GM19023 (cell line): ENCODE measurements at regions not wholly inside any gene's neighbourhood (a gene's known extent, or its start where the extent isn't known, plus 50 kb on each side); places are given as distances from the start of the nearest gene placed in this dataset.

Experiments used
- ATAC-seq: cut with Tn5 transposase; IDR thresholded peaks from one replicate; pipeline ENCODE4 v1.9.1; 2021; ENCODE audit warnings: mild to moderate bottlenecking, moderate library complexity; ENCODE audit not compliant: unreplicated experiment

DNA sequence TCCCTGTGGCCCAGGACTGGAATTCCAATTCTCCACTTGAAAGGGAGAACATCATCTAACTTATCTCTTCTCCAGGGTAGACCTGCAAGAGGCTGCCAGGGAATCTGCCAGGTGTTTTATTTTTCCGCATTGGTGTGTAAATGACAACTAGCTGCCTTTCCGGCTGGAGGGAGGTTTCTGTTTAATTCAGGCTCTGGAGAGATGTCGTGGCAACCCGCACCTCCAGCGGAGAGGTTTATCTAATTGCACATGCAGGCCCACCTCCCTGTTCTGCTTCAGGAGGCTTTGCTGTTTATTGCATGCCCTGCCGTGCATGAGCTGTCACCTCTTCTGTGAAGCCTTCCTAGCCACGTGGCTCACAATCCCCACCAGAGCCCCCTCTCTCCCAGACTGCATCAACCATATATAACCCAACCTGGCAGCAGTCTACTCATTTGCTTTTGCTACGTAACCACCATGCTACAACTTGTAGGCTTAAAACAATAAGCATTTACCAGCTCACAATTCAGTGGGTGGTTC is 151.6 kb downstream of the C1orf94 start:
- no peak for ATAC-seq

DNA sequence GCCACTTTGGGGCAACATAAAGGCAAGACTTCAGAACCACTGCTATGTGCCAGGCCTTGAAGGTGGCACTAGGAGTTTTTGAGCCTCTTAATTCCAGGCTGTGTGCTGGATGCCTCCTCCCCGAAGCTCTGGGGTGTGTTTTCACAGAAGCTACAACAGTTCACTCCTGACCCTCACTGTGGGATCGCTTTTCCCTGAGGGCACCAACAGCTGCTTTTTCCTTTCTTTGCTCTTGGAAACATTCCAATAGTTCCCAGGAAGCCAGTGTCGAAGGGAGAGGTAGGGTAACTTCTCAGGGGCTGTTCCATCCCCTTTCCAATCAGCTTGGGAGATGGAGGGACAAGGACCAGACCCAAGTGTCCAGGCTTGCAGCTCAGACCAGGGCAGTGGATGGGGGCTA is 153.4 kb downstream of the C1orf94 start:
- ATAC-seq = no peak

DNA sequence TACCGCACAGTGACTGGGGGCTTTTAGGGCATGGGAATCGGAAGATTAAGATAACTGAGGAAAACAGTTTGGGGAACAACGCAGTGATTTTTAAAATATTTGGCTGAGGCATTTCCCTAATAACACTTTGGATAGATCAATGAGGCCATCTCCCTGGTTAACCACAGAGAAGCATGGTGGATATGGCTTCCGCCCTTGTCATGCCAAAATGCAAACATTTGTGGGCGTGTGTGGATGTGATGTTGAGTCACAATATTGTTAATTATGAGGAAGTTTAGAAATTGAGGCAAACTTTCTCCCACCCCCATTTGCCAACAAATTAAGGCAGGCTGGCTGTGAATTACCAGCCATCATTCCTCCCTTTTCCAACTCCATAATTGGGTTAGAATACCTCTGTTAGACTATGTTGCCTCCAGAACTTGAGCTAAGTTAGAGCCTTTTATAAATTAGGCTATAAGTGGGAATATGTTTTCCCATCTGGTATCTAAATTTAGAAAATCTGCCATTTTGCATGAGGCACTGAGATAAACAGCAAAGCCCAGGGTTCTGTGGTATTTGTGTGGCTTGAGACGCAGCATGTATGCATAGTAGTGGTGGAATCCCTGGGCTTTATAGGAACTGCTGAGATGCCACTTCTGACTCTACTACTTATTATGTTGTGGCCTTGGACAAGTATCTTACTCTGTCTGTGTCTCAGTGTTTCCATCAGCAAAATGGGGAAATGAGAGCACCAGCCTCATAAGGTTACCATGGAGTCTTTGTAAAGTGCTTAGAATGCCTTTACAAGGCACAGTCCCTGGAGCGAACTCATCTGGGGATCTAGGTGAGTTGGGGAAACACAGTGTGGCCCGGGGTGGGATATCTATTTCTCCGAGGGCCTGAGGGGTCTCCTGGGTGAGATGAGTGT is 154.6 kb downstream of the C1orf94 start:
- no peak for ATAC-seq

DNA sequence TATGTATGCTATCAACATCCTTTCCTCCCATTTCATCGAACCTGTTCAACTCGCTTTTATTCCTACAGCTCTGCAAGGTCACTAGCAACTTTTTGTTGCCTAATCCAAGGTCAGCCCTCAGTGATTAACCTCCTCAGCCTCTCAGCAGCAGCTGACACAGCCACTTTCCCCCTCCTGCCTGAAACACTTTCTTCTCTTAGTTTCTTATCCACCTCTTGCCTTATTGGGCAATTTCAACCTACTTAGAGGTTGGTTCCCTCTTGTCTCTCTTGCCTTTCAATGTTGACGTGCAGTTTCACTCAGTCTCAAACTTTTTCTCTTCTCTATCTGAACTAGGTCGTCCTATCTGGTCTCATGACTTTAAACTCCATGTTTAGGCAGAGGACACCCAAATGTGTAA is 156.3 kb downstream of the C1orf94 start:
- ATAC-seq = no peak

DNA sequence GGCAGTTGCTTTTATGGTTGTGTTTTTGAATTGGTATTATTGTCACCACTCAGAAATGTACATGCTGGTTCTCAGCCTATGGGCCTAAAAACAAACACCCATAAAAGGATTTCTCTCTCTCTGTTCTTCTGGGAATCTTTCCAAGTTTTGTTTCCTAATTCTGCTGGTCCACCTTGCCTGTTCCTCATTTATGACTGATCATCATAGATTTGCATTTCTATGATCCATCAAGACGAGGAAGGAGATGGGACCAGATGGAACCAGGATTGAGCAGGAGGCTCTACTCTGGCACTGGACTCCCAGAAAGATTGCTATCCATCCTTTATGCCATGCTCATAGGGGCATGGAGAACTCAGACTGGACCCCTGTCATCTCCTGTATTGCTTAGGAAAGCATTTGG is 162.2 kb downstream of the C1orf94 start:
- no peak for ATAC-seq

DNA sequence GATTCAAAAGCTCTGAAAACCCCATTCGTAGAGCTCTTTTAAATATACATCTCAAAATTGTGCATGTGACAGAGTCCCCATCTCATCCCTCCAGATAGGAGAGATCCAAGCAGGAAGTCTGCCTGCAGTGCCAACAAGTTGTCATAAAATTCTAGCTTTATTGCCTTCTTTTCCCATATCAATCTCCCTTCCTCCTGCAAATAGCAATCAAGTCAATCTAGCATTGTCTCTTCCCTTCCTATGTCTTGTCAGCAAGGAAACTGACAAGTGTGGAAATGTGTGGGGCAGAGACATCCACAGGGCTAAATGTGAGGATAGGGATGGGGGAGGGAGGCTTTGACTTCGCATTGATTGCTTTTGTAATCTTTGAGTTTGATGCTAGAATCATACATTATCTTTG is 165.2 kb downstream of the C1orf94 start:
- no peak for ATAC-seq

DNA sequence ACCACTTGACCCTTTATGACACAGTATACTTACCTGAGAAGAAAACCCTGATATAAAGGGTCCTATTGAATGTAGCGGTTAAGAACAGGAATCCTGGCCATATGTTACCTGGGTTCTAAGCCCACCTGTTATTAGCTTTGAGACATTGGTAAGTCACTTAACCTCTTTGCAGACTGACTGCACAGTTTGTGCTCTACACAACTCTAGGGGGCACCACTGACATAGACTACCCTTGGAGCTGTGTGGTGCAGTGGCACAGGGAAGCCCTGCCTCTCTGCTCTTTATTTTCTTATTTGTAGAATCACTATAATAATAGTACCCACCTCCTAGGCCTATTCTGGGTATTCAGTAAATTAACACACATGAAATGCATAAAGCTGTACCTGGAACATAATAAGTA is 165.6 kb downstream of the C1orf94 start:
- no peak for ATAC-seq

DNA sequence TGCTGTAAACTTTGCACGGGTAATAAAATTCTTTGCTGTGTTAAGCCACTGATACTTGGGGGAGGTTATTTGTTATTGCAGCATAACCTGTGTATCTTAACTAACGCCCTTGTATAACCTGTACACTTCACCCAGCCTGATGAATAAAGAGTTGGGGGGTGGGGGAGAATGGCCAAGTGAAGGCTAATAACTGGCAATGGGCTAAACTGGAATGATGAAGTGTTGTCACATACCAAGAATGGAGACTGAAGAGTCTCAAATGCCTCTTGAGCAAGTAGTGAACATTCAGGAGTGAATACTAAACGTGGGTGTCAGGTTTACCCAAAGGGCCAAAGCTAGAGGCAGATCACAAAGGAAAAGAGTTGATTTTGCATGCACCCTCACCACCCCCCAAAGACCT is 169.4 kb downstream of the C1orf94 start:
- ATAC-seq = no peak

DNA sequence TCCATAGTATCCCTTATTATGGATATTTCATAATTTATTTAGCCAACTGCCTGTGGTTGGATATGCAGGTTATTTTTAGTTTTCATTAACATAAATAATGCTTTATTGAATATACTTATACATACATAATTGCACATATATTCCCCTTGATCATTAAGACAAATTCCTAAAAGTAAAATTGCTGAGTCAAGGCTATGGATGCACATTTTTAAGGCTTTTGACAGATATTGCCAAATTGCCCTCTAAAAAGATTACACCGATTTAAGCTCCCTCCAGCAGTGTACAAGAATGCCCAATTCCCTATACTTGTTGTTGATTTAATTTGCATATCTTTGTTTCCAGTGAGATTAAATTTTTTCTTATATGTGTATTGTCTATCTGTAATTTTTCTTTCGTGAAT is 176.7 kb downstream of the C1orf94 start:
- ATAC-seq = no peak

DNA sequence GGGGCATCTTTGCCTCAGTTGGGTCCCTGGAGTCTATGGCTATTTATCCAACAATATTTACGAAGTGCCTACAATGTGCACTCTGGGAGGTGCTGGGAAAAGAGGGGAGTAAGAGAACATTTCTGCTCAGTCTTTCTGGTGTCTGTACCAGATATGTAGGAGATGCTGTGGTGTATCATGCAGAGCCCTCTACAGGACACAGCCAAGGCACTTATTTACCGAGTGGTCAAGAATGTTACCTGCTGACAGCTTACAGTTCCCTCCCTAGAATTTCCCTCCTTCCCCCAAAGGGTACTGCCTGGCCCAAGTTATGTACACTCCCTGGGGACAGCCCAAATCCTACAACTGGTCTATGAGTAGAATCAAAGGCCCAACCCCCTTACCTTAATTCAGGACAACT is 177.7 kb downstream of the C1orf94 start:
- ATAC-seq = no peak

DNA sequence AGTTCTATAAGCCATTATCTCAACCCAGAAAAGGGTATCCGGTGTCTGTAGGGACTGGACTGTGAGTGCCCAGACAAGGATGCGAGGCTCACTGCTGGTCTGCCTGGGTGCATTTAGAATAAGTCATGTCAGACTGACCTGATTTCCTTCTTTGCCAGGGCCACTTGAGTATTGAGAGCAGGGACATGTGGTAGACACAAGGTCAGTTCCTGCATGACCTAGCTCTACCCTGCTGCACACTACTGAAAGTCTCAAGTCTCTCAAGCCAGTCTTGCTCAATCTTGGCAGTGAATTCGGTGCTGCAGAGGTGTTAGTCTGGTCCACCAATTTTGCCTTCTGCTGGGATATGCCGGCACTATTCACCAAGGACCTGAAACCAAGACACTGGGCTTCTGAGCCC is 180.1 kb downstream of the C1orf94 start:
- no peak for ATAC-seq

DNA sequence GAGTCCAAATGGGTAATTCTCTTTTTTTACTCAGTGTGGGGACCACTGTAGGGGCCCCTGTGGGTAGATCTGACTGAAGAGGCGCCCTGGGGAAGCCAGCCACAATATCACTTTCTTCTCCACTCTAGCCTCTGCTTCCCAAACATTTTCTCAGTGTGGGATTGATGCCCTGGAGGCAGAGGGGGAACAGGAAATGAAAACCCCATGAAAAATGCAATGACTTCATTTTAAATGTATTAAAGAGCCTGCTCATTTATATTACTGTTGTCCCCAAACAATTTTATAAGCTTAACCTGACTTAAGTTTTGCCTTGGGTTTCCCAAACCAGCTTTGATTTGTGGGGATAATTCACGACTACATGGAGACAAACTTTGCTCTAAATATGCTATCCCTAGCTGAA is 181.9 kb downstream of the C1orf94 start:
- ATAC-seq = no peak

DNA sequence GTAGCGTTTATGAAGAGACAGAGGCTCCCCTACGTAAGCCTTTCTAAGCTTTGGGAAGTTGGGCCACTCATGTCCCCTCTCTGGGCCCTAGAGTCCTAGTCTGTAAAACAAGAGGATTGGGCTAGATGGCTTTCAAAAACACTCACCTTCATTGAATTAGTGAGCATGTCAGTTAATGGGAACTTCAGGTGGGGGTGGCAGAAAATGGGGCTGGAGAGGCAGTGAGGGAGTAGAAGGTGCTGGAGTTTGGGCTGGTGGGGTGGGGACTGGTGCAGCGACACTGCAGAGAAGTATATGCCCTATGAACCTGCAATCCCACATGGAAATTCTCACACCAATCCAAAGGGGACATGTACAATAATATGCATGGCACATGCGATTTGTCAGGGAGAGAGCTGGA is 182.7 kb downstream of the C1orf94 start:
- ATAC-seq = no peak

DNA sequence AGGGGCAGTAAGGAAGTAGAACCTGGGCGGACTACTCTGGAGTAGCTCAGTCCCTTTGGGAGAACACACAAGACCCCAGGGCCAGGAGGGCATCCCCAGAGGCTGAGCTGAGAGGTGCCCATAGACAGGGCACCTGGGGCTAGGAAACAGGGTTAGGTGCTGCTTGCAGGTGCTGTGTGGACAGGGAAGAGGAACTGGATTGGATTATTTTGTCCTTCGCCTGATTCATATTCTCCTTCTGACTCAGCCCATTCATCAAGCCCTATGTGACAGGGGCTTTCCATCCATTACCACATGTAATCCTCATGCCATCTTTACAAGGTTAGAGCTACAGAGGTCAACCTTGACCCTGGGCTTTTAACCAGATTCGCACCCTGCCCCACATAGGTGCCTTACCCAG is 183.9 kb downstream of the C1orf94 start:
- no peak for ATAC-seq

DNA sequence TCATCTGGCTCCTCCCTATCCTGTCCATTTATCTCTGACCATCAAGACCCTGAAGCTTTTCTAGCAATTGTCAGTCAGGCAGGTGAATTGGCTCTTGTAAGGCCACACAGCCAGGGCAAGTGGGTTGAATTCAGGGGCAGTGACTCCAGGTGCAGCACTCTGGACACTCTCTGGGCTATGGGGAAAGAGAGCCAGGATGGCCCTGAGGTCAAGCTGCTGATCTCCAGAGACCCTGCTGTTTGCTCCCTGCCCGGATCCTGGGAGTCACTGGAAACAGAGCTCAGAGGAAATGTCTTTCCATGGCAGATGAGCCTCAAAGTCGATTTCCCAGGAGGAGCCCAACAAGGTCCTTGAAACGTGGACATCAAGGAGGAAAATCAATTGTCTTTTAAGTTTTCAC is 184.4 kb downstream of the C1orf94 start:
- no peak for ATAC-seq

DNA sequence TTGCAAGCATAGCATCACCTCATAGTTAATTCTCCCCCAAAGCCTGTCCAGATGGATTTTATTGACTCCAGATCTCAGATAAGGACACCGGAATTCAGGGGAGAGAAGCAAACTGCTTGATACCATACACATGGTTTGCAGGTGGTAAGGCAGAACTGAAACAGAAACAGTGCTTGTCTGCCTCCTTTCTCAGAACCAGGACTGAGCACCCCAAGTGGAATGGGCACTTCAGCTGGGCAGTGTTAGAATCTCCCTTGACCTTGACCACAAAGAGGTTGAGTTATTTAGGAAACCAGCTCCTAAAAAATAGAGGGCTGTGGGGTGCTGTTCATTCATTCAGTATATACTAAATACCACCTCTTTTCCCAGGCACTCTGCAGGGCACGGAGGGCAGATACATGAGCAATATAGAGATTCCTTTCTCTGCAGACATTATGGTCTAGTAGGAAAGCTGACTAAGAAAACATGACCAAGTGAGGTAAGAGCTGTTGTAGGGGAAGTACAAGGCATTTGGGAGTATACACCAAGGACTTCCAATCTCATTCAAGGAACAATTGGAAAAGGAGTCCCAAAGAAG is 185.2 kb downstream of the C1orf94 start:
- ATAC-seq = peak; percentile 51

DNA sequence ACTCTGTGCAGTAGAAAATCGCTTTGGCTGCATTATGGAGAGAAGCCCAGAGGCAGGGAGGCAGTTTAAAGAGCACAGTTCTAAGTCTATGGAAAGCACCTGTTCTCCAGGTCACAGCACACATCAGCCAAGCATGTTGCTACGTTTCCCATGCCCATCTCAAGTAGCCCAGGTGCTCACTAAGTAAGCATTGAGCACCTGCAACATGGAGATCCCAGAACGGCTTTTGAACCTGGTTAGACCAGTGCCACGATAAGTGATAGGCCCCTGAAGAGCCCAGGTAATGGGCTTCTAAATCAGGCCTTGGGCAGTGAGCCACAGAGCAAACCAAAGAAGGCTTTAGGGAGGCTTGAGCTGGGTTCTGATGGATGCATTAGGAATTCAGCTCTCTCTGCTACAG is 186.2 kb downstream of the C1orf94 start:
- no peak for ATAC-seq

DNA sequence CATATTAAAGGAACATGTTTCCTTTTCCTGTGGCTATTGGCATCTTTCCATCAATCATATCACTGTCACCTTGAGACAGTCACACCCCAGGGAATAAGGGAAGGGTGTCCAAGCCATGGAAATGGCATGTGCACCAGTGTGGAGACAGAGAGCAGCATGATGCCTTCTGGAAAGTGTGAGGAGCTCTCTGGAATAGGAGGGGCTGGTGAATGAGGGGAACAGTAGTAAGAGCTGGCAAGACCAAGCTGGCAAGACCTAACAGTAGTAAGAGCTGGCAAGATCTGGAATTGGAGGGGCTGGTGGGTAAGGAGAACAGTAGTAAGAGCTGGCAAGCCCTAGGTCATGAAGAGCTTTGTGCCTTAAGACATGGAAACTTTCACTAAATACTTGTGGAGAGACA is 186.7 kb downstream of the C1orf94 start:
- ATAC-seq = no peak

DNA sequence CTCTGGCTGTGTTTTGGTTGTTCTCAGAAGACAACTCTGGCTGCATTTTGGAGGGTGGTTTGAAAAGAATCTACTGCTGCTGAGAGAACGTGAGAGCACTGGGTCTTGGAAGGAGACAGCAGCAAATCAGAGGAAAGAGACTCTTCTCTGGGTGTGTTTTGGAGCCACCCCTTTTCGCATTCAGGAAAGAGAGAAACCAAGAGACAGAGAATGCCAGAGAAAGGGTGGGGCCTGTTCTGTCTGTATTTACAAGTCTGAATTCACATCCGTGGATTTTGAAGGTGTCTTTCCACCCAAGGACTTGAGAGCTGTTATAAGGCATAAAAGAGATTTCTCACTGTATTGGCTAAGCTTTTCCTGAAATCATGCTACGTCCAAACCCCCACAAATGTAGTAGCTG is 187.2 kb downstream of the C1orf94 start:
- no peak for ATAC-seq

DNA sequence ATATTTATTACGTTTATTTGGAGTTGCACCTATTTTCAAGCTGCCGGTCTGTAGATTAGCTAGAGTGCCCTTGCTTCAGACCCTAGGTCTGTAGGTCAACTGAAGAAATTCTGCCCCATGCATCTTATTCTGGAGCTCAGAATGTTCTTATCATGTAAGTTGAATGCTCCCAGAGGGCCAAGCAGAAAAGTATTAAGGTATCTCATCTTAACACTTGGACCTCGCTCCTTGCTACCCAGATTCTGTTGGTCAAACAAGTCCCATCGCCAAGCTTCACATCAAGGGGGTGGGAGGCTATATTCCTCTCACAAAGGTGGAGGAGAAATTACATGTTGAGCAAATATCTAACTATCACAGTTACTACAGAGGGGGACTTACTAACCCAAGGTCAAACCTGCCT is 187.7 kb downstream of the C1orf94 start:
- ATAC-seq = no peak

DNA sequence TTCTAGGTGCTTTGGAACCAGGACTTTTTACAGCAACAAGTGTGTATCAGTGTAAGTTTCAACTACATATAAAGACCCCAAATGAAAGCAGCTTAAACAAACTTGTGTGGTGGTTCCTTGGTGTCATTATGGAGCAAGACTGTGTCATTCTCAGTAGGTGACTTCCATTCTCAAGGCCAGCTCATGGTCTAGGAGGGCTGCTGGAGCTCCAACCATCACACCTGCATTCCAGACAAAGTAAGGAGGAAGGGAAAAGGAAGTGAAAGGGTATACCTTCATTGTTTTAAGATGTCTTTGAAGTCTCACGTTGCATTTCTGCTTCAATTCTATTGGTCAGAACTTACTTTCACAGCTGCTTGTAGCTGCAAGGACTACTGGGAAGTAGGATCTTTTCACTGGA is 188.6 kb downstream of the C1orf94 start:
- no peak for ATAC-seq

DNA sequence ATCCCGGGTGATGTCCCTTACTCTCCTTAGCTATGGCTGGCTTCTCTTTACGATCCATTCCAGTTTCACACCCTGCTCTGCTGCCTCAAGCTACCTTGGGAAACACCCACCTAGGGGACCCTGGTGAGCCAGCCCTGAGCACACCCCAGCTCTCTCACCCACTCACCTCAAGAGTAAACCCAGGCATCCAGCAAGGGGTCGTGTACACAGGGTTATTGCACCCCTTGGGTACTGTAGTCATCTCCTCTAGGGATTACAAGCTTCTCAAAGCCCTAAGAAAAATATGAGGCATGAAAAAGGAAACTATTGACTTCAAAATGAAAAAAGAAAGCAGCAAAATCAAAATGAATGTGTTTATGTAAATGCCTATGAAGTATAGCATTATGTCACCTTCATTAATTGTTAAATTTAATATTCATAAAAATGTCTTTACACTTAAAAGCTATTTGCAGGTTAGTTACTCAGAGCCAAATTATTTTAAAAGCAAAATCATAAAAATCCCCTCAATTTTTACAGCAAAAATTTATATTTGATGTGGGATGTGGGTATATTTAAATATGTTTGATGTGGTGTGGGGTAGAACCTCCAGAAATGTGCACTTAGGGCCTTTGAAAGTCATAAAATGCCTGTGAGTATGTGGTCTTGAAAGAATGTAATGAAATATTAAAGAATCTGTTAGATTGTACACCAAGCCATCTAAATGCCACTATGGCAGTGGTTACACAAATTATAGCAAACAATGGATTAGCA is 190.3 kb downstream of the C1orf94 start:
- ATAC-seq = no peak
